ENCODE measurements at regions not wholly inside any gene's neighbourhood (a gene's known extent, or its start where the extent isn't known, plus 50 kb on each side); places are given as distances from the start of the nearest gene placed in this dataset.
"Not testable (repeated sequence)": the region's sequence is repeated elsewhere in the genome, so short reads cannot be mapped to it uniquely, and the experiment has no call there.

DNA sequence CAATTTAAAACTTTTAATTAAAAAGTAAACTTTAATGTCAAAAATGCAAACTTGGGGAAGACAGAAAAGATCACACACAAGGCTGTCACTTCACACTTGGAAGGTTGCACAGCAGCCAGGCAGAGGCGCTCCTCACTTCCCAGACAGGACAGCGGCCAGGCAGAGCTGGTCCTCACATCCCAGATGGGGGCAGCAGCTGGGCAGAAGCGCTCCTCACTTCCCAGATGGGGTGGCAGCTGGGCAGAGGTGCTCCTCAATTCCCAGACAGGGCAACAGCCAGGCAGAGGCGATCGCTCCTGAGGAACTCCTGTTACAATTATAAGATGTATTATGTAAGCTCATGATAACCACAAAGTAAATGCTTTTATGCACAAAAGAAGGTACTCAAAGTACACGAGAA lies 1181.1 kb downstream of the SLITRK5 start:
- TF ChIP-seq, protein P1, sequence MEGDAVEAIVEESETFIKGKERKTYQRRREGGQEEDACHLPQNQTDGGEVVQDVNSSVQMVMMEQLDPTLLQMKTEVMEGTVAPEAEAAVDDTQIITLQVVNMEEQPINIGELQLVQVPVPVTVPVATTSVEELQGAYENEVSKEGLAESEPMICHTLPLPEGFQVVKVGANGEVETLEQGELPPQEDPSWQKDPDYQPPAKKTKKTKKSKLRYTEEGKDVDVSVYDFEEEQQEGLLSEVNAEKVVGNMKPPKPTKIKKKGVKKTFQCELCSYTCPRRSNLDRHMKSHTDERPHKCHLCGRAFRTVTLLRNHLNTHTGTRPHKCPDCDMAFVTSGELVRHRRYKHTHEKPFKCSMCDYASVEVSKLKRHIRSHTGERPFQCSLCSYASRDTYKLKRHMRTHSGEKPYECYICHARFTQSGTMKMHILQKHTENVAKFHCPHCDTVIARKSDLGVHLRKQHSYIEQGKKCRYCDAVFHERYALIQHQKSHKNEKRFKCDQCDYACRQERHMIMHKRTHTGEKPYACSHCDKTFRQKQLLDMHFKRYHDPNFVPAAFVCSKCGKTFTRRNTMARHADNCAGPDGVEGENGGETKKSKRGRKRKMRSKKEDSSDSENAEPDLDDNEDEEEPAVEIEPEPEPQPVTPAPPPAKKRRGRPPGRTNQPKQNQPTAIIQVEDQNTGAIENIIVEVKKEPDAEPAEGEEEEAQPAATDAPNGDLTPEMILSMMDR (IDR thresholded peaks at IDR 0.05 in 2 of 3, conservative IDR thresholded peaks at IDR 0.05 in 1 of 3; ENCODE audit: insufficient read depth in 2 of 3, low read depth in 1 of 3, low read length in 3 of 3) = not testable (repeated sequence)
- TF ChIP-seq ATF7 (IDR thresholded peaks at IDR 0.05); SRF (CRISPR knock-in tag; IDR thresholded peaks at IDR 0.05); SIN3A (IDR thresholded peaks at IDR 0.05; ENCODE audit: borderline replicate concordance in 2 of 2, control insufficient read depth in 1 of 2, low read depth in 2 of 2, low read length in 2 of 2); BRF1 (IDR thresholded peaks at IDR 0.05; ENCODE audit: borderline replicate concordance, extremely low read depth, insufficient read length); POLR2A (conservative IDR thresholded peaks at IDR 0.05); ZNF174 (CRISPR knock-in tag; IDR thresholded peaks at IDR 0.05); ZNF253 (CRISPR knock-in tag; conservative IDR thresholded peaks at IDR 0.05); SMARCE1 (IDR thresholded peaks at IDR 0.05); MED1 (CRISPR knock-in tag; IDR thresholded peaks at IDR 0.05; ENCODE audit: borderline replicate concordance); JUNB (CRISPR knock-in tag; conservative IDR thresholded peaks at IDR 0.05); CREB1 (IDR thresholded peaks at IDR 0.05); CREB1 (CRISPR knock-in tag; IDR thresholded peaks at IDR 0.05): not testable (repeated sequence)
- TF ChIP-seq, protein P2, sequence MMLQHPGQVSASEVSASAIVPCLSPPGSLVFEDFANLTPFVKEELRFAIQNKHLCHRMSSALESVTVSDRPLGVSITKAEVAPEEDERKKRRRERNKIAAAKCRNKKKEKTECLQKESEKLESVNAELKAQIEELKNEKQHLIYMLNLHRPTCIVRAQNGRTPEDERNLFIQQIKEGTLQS (IDR thresholded peaks at IDR 0.05) = not testable (repeated sequence)
- TF ChIP-seq, protein P2 (CRISPR knock-in tag; conservative IDR thresholded peaks at IDR 0.05) = not testable (repeated sequence)
- TF ChIP-seq, protein P3, sequence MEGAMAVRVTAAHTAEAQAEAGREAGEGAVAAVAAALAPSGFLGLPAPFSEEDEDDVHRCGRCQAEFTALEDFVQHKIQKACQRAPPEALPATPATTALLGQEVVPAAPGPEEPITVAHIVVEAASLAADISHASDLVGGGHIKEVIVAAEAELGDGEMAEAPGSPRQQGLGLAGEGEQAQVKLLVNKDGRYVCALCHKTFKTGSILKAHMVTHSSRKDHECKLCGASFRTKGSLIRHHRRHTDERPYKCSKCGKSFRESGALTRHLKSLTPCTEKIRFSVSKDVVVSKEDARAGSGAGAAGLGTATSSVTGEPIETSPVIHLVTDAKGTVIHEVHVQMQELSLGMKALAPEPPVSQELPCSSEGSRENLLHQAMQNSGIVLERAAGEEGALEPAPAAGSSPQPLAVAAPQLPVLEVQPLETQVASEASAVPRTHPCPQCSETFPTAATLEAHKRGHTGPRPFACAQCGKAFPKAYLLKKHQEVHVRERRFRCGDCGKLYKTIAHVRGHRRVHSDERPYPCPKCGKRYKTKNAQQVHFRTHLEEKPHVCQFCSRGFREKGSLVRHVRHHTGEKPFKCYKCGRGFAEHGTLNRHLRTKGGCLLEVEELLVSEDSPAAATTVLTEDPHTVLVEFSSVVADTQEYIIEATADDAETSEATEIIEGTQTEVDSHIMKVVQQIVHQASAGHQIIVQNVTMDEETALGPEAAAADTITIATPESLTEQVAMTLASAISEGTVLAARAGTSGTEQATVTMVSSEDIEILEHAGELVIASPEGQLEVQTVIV (CRISPR knock-in tag; IDR thresholded peaks at IDR 0.05; ENCODE audit: borderline replicate concordance) = not testable (repeated sequence)

Measured in K562 (cell line).